IMR-90 (cell line): ENCODE measurements at regions not wholly inside any gene's neighbourhood (a gene's known extent, or its start where the extent isn't known, plus 50 kb on each side); places are given as distances from the start of the nearest gene placed in this dataset.
"Not testable (repeated sequence)": the region's sequence is repeated elsewhere in the genome, so short reads cannot be mapped to it uniquely, and the experiment has no call there.

Source experiments
- ATAC-seq: fragments of 200-7000 bp; cut with Tn5 transposase; 2 replicates; pipeline ENCODE4 v1.9.1; 2020; ENCODE audit warnings: low read depth, mild to moderate bottlenecking, moderate library complexity
- BruUV-seq: library from RNA; stranded (reverse); fragments of 400-500 nt; replicated peaks from 2 replicates; lab custom pipeline; 2021; lab: Mats Ljungman, UMichigan
- CTCF ChIA-PET: fragments of 300-600 bp; formaldehyde crosslinking; extraction: SDS; loops from one replicate; lab custom pipeline; 2021; ENCODE audit warnings: antibody characterized with exemption; lab: Yijun Ruan, JAX
- POLR2A ChIA-PET: fragments of 300-600 bp; sonication (Branson Sonifier 250); formaldehyde crosslinking; loops from one replicate; lab custom pipeline; 2022; ENCODE audit warnings: antibody characterized with exemption; ENCODE audit not compliant: unreplicated experiment; lab: Charles Lee
- DNase-seq: peaks from one replicate; pipeline ENCODE4 v3.0.0; 2013
- H2AFZ ChIP-seq: replicated peaks from 2 replicates; pipeline ENCODE3; 2013; ENCODE audit warnings: low read length, mild to moderate bottlenecking; ENCODE audit not compliant: poor library complexity
- H2AK5ac ChIP-seq: 2 replicates; pipeline ENCODE4 v1.6.1; 2013; ENCODE audit warnings: low read depth, low read length, inconsistent platforms
- H2AK9ac ChIP-seq: replicated peaks from 2 replicates; pipeline ENCODE3; 2013; ENCODE audit warnings: mild to moderate bottlenecking, low read depth, low read length, moderate library complexity; ENCODE audit not compliant: poor library complexity
- H2BK120ac ChIP-seq: 2 replicates; pipeline ENCODE4 v1.6.1; 2013; ENCODE audit warnings: low read depth, low read length, inconsistent platforms
- H2BK15ac ChIP-seq: 3 replicates; pipeline ENCODE4 v1.6.1; 2013; ENCODE audit warnings: low read depth, low read length, inconsistent platforms
- H2BK20ac ChIP-seq: 2 replicates; pipeline ENCODE4 v1.6.1; 2013; ENCODE audit warnings: low read depth, mild to moderate bottlenecking, inconsistent platforms, low read length, moderate library complexity
- H2BK5ac ChIP-seq: 2 replicates; pipeline ENCODE4 v1.6.1; 2013; ENCODE audit warnings: mild to moderate bottlenecking, low read depth, low read length, inconsistent platforms; ENCODE audit not compliant: poor library complexity, severe bottlenecking
- H3K14ac ChIP-seq: replicated peaks from 2 replicates; pipeline ENCODE4 v1.6.1; 2013; ENCODE audit warnings: low read depth, low read length, inconsistent platforms
- H3K18ac ChIP-seq: 2 replicates; pipeline ENCODE4 v1.6.1; 2013; ENCODE audit warnings: low read depth, low read length, control low read depth
- H3K23ac ChIP-seq: 2 replicates; pipeline ENCODE4 v1.6.1; 2013; ENCODE audit warnings: low read depth, low read length, inconsistent platforms
- H3K27ac ChIP-seq: 2 replicates; pipeline ENCODE4 v1.5.1; 2013; ENCODE audit warnings: mild to moderate bottlenecking, control low read depth, low read length; ENCODE audit not compliant: insufficient read depth
- H3K27me3 ChIP-seq: 2 replicates; pipeline ENCODE4 v1.6.1; 2013; ENCODE audit warnings: low read length; ENCODE audit not compliant: control insufficient read depth, insufficient read depth
- H3K36me3 ChIP-seq: 2 replicates; pipeline ENCODE4 v1.6.1; 2013; ENCODE audit warnings: low read length, mixed read lengths; ENCODE audit not compliant: control insufficient read depth, insufficient read depth
- H3K4ac ChIP-seq: 2 replicates; pipeline ENCODE4 v1.6.1; 2013; ENCODE audit warnings: low read depth, low read length, inconsistent platforms
- H3K4me1 ChIP-seq: 2 replicates; pipeline ENCODE4 v1.6.1; 2013; ENCODE audit warnings: low read length, mixed read lengths; ENCODE audit not compliant: control insufficient read depth, insufficient read depth
- H3K4me2 ChIP-seq: 2 replicates; pipeline ENCODE4 v1.6.1; 2013; ENCODE audit warnings: low read depth, mild to moderate bottlenecking, control low read depth, low read length, moderate library complexity
- H3K4me3 ChIP-seq: 2 replicates; pipeline ENCODE4 v1.5.1; 2013; ENCODE audit warnings: low read depth, mild to moderate bottlenecking, control low read depth, low read length, moderate library complexity; ENCODE audit not compliant: insufficient read depth
- H3K56ac ChIP-seq: 2 replicates; pipeline ENCODE4 v1.6.1; 2013; ENCODE audit warnings: low read length, inconsistent platforms; ENCODE audit not compliant: insufficient read depth; ENCODE audit errors: extremely low read depth
- H3K79me1 ChIP-seq, 2 experiments: 2 replicates each; pipeline ENCODE4 v1.6.1; 2013; ENCODE audit warnings: low read length in 2 of 2, inconsistent platforms in 1 of 2, low read depth in 1 of 2
- H3K9ac ChIP-seq: 2 replicates; pipeline ENCODE4 v1.6.1; 2013; ENCODE audit warnings: low read depth, low read length, control low read depth
- H3K9me1 ChIP-seq: 2 replicates; pipeline ENCODE4 v1.6.1; 2013; ENCODE audit warnings: low read length, inconsistent platforms; ENCODE audit not compliant: insufficient read depth
- H3K9me3 ChIP-seq: 2 replicates; pipeline ENCODE4 v1.6.1; 2013; ENCODE audit warnings: low read length; ENCODE audit not compliant: control insufficient read depth, insufficient read depth
- H4K20me1 ChIP-seq: 2 replicates; pipeline ENCODE4 v1.6.1; 2013; ENCODE audit warnings: low read length, inconsistent platforms; ENCODE audit not compliant: insufficient read depth
- H4K5ac ChIP-seq: 2 replicates; pipeline ENCODE4 v1.6.1; 2013; ENCODE audit warnings: mild to moderate bottlenecking, low read depth, low read length, control low read depth
- H4K8ac ChIP-seq, 2 experiments: 2 replicates each; pipeline ENCODE4 v1.6.1; 2013; ENCODE audit warnings: low read depth in 2 of 2, low read length in 2 of 2, control low read depth in 1 of 2, inconsistent platforms in 1 of 2
- H4K91ac ChIP-seq: 2 replicates; pipeline ENCODE4 v1.6.1; 2013; ENCODE audit warnings: low read depth, low read length, inconsistent platforms; ENCODE audit not compliant: insufficient read depth
- WGBS, 2 experiments: methylation state at CpG; one replicate each; pipeline versions ENCODE4 v1.1.5 to v1.1.7; 2013; ENCODE audit warnings: missing lambda C conversion rate in 2 of 2; ENCODE audit not compliant: insufficient read length in 1 of 2; ENCODE audit errors: extremely low coverage in 2 of 2; 5-methylcytosine and 5-hydroxymethylcytosine counted together
- dilution Hi-C: fragments of 300-500 bp; cut with HindIII; formaldehyde crosslinking; loops from one replicate; pipeline ENCODE4 v1.14.3; 2018; ENCODE audit warnings: low sequenced_read_pairs; ENCODE audit not compliant: unreplicated experiment
- in situ Hi-C: fragments of 300-500 bp; cut with MboI; formaldehyde crosslinking; loops from 3 replicates; pipeline ENCODE4 v1.14.3; 2019; ENCODE audit warnings: low sequenced_read_pairs, inconsistent platforms, mixed read lengths
- intact Hi-C: fragments of 100-400 bp; cut with micrococcal nuclease; formaldehyde crosslinking; loops from 2 replicates; pipeline ENCODE4 v1.10.0; 2022

- in situ Hi-C loops, H3K4me3 ChIP-seq, H3K4me1 ChIP-seq, H4K20me1 ChIP-seq, H3K9me1 ChIP-seq, intact Hi-C loops, H4K8ac ChIP-seq, H2BK5ac ChIP-seq, H3K4ac ChIP-seq, H2BK20ac ChIP-seq, H3K9me3 ChIP-seq, H4K5ac ChIP-seq, H3K23ac ChIP-seq, DNase-seq, H3K18ac ChIP-seq, H3K9ac ChIP-seq, H3K56ac ChIP-seq, H3K27me3 ChIP-seq, H2AK9ac ChIP-seq, H4K91ac ChIP-seq, BruUV-seq, dilution Hi-C loops, H2BK120ac ChIP-seq, H3K27ac ChIP-seq, H3K14ac ChIP-seq, POLR2A ChIA-PET, H3K4me2 ChIP-seq, CTCF ChIA-PET, H3K36me3 ChIP-seq, H2AFZ ChIP-seq, H3K79me1 ChIP-seq, H2AK5ac ChIP-seq, H2BK15ac ChIP-seq: not testable (repeated sequence)
- peak; percentile 68 for ATAC-seq
- no CpG with 5 or more reads among the region's 10 CpGs for WGBS, 2 experiments
These were observed 197.0 kb downstream of the TP53TG3F start for GRCh38 chr16:33656394-33656793.

- H2BK120ac ChIP-seq, H2BK15ac ChIP-seq, BruUV-seq, H3K36me3 ChIP-seq, H3K4me3 ChIP-seq, H3K27me3 ChIP-seq, H3K4me2 ChIP-seq, H4K20me1 ChIP-seq, H2AFZ ChIP-seq, H3K56ac ChIP-seq, POLR2A ChIA-PET, H3K79me1 ChIP-seq, H4K91ac ChIP-seq, H3K4ac ChIP-seq, H3K14ac ChIP-seq, H4K8ac ChIP-seq, H2BK5ac ChIP-seq, intact Hi-C loops, ATAC-seq, DNase-seq, H3K9me3 ChIP-seq, CTCF ChIA-PET, H2AK9ac ChIP-seq, in situ Hi-C loops, H2AK5ac ChIP-seq, dilution Hi-C loops, H3K18ac ChIP-seq, H3K23ac ChIP-seq, H3K27ac ChIP-seq, H4K5ac ChIP-seq, H3K9ac ChIP-seq, H2BK20ac ChIP-seq, H3K4me1 ChIP-seq, H3K9me1 ChIP-seq: not testable (repeated sequence)
- WGBS, 2 experiments = no CpG with 5 or more reads among the region's 3 CpGs
These were observed 198.3 kb downstream of the TP53TG3F start for GRCh38 chr16:33657717-33658116.
